ENCODE measurements at regions not wholly inside any gene's neighbourhood (a gene's known extent, or its start where the extent isn't known, plus 50 kb on each side); places are given as distances from the start of the nearest gene placed in this dataset.
"Not testable (repeated sequence)": the region's sequence is repeated elsewhere in the genome, so short reads cannot be mapped to it uniquely, and the experiment has no call there.

DNA sequence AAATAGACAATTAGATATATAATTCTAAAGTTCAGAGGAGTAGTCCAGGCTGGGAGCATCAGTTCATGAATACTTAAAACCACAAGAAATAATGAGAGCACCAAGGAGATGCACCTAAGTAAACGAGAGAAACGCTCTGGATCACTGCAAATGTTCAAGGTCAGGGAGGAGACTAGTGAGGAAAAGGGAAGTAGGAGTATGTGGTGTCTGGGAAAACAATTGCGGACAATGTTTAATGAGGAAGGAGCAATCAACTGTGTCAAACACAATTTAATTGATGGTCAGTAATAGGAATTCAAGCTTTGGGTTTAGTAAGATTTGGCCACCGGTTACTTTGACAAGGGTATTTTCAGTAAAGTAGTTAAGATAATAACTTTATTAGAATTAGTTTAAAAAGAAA lies 652.2 kb downstream of the DACH1 start:
- no peak for DNase-seq (ENCODE audit: low spot score)

DNA sequence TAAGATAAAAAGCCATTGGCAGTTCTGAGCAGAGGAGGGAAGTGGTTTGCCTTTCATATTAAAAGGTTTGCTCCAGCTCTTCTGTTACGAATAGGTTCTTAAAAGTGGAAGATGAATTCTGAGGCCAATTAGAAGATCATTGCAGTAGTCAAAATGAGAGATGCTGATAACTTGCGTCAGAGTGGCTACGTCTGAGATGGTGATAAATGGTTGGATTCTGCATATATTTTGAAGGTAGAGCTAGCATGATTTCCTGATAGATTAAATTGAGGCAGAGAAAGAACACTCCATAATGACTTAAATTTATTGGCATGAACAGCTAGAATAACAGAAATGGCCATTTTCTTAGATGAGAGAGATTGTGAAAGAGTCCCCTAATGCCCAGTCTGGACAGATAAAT lies 652.6 kb downstream of the DACH1 start:
- no peak for DNase-seq (ENCODE audit: low spot score)

DNA sequence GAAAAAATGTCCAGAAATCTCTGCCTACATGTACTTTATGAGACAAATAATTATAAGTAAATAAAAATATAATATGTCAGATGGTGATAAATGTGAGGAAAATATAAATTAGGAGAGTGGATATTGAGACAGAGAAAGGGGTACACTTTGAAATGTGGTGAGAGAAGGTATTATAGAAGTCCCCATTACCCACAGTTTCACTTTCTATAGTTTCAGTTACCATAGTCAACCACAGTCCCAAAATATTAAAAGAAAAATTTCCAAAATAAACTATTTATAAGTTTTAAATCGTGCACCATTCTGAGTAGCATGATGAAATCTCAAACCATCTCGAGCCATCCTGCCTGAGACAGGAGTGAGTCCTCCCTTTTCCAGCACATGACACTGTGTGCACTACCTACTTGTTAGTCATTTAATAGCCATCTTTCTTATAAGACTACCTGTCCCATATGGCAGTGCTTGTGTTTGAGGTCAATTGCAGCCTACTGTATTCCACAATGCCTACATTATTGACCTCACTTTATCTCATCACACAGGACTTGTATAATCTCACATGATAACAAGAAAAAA lies 653.7 kb downstream of the DACH1 start:
- DNase-seq (ENCODE audit: low spot score), result no peak

DNA sequence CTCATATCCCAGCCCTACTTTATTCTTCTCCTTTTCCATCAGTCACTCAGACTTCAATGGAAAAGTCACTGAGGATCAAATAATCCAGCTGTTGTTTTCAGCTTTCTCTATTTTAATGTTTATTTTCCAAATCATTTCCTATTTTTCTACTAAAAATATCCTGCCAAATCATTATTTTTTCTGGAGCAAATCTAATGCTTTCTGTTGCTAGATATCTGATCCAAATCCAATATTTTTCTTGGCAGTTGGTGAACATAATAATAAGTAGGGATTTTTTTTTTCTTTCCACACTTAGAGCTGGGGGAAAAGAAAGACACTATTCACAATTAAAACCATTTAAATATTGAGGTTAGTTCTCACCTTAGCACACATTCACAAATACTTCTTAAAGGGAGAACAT lies 656.1 kb downstream of the DACH1 start:
- DNase-seq (ENCODE audit: low spot score), result no peak

DNA sequence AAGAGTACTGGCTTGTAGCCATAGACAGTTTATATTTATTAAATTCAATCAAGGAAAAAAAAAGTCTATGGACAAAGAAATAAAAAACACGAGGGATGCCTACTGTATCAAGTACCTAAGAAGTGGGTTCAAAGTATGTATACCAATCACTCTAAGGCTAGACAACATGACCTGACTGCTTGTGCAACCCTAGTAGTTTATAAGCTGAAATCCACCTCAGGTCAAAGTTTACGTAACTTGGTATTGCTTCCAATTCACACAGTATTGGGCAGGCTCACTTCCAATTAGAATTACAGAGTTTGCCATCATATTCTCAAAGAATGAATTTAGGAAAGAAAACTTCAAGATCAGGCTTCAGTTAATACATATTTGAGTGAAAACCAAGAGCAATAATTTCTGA lies 657.8 kb downstream of the DACH1 start:
- no peak for DNase-seq (ENCODE audit: low spot score)

DNA sequence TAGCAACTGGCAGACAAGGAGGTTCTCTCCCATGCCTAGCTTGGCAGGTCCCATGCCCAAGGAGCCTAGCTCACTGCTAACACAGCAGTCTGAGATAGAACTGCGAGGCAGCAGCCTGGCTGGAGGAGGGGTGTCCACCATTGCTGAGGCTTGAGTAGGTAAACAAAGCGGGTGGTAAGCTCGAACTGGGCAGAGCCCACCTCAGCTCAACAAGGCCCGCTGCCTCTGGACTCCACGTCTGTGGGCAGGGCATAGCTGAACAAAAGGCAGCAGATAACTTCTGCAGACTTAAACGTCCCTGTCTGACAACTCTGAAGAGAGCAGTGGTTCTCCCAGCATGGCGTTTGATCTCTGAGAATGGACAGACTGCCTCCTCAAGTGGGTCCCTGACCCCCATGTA lies 682.4 kb downstream of the DACH1 start:
- DNase-seq (ENCODE audit: low spot score), result not testable (repeated sequence)

DNA sequence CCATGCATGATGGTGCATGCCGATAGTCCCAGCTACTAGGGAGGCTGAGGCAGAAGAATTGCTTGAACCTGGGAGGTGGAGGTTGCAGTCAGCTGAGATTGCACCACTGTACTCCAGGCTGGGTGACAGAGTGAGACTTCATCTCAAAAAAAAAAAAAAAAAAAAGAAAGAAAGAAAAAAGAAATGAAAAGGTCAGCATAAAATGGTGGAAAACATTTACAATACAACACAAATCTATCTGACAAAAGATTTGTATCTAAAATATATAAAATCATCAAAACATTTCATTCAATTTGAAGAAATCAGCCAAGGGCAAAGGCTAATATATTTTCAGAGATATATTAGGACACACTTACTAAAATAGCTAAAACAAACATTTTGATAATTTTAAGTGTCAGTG lies 683.7 kb downstream of the DACH1 start:
- not testable (repeated sequence) for DNase-seq (ENCODE audit: low spot score)

DNA sequence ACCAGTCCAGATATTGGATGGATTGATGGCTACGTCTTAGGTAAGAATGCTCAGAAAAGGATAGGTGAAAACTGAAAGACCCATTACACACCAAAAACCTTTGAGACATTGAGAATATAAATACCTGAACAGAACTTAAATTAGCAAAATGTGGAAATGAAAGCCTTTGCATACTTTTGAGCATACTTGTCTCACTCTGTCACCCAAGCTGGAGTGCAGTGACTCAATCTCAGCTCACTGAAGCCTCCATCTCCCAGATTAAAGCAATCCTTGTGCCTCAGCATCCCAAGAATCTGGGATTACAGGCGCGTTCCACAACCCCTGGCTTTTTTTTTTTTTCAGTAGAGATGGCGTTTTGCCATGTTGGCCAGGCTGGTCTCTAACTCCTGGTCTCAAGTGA lies 695.3 kb downstream of the DACH1 start:
- DNase-seq (ENCODE audit: low spot score), result no peak

DNA sequence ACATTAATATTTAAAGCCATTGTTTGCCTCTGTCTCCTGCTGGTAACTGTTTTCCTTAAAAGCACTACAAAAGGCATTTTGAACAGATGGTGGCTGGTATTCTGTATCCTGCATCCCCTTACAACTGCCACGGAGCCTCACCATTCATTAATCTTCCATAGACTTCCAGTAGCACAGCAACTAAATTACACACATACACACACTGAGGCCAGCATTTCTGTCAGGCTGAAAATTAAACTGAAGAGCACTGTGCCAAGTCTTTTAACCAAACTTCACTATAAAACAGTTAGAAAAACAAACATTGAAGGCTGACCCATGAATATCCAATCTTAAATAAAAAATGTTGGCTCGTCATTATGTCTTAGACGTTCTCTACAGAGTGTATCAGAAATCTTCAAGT lies 697.8 kb downstream of the DACH1 start:
- no peak for DNase-seq (ENCODE audit: low spot score)

DNA sequence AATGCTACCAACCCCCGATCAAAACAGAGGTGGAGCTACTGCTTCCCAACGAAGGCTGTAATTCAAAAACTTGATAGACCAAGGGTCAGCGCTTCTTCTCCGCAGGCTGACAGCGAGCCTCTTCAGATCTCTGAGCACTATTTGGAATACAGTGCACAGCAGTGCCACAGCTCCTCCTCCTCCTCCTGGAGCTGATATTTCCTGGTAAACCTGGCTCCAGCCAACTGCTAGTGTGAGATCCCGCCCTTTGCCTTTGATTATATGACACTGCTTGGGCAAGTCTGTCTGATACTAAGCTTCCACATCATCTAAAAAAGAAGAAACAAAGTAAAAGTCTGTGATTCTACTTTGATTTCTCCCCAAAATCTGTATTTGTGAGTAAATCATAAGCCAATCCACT lies 710.5 kb downstream of the DACH1 start:
- DNase-seq (ENCODE audit: low spot score), result no peak

DNA sequence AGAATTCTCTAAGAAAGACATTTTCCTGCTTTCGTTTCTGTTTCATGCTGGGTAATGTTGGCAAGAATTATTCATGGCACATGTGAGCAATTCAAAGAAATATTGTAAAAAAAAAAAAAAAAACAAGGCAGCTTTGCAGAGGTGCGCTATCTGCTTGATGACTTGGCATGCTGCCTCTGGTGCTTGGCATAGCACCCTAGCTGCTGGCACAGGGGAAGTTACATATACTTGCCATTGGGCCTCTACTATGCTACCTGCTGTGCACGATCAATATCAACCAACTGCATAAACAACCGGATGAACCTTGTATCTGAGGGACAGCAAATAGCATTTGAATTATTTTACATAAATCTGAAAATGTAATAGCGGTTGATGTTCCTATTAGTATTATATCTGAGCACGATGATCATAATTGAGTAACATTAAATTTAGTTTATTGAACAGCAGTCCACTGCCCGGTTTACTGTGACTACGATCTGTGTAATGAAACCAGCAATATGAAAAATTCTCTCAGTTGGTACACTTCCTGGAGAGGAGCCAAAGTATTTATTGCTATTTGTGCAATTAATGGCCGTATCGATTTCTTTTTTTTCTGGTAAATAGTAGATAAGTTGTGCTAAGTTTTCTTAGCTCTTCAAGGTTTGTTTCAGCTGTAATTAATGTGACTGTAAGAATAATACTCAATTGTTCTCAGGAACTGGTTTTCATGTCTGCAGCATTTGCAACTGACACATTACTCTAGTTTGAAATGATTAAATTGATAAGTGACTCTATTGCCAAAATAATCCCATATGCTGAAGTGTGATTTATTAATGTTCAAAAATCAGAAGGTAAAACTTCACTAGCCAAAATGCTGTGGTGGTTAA lies 717.3 kb downstream of the DACH1 start:
- no peak for DNase-seq (ENCODE audit: low spot score)

DNA sequence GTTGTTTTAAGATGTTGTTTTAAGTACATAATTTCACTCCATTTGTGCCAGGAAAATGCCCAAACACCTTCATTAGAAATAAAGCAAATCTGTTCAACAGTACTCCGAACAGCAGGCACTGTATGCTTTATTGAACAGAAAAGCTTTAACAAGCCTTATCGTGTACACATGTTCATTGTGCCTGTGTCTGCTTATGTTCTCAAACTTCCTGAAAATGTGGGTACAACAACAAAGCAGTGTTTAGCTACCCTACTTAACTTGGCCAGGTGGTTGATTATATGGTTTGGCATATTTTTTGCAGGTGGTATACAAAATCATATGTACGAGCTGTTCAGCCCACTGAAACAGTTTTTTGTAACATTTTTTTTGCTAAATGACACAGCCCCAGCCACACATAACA lies 718.0 kb downstream of the DACH1 start:
- DNase-seq (ENCODE audit: low spot score), result no peak

DNA sequence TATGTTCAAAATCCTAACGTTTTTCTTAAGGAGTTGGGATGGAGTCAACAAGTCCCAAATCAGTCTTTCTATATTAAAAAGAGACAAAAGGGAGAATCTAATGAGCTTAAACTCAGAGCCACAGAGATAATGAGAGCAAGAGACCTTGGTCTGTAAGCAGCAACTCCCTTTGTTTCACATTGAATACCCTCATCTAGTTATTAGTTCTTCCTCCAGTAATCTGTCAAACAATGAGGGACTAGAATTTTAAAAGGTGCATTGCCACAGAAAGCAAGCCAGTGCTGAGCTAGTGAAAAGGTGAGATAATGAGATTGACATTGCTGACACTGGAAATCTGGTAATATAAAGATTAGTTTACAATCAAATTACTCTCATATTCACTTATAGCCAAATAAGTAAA lies 718.6 kb downstream of the DACH1 start:
- no peak for DNase-seq (ENCODE audit: low spot score)

DNA sequence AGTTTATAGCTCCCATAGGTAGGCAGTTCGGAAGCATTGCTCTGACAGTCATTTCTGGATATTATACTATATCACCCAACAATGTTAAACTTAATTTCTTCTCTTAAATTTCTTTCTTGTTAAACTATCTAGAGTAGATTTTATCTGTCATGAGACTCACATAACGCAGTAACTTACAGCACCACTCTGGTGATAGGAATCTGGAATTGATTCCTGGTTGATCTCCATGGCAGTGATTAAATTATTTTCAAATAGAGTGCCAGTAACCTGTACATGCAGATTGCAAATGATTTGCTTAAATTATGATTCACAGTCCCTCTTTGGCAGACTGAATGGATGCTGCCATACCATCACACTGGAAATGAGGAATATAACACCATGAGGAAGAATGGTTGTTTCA lies 722.1 kb downstream of the DACH1 start:
- DNase-seq (ENCODE audit: low spot score), result no peak

DNA sequence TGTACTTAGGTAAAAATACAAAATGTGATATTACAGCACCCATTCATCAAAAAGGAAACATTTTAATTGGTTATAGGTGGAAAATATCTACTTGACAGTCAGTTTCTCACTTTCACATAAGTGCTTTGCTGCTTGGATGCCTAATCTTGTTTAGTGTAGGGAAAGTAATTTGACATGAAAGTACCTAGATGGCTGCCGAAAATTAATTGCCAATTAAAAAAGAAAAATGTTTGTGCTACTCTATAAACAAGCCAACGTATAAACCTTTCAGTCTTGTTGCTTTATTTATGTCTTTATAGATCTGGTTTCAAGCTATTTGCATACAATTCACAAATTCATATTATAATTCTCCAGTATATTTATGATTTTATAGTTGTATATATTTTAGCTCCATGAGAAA lies 729.9 kb downstream of the DACH1 start:
- DNase-seq (ENCODE audit: low spot score), result no peak

DNA sequence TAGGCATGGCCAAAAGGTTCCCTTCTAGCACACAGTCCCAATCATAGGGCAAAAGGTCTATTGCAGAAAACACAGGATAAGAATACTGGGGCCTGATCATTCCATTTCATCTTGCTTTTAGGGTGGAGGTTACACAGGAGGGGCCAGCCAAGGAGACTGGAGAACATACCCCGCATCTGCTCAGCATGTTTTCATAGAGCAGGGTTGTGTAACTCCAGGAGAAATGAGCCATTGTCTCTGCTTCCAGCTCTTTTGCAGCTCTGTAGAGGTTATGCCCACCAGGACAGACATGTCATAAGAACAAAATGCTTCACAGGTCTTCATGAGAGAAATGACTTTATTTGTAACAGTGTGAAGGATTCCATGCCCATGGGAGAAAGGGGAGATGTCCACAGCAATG lies 742.8 kb downstream of the DACH1 start:
- no peak for DNase-seq (ENCODE audit: low spot score)

DNA sequence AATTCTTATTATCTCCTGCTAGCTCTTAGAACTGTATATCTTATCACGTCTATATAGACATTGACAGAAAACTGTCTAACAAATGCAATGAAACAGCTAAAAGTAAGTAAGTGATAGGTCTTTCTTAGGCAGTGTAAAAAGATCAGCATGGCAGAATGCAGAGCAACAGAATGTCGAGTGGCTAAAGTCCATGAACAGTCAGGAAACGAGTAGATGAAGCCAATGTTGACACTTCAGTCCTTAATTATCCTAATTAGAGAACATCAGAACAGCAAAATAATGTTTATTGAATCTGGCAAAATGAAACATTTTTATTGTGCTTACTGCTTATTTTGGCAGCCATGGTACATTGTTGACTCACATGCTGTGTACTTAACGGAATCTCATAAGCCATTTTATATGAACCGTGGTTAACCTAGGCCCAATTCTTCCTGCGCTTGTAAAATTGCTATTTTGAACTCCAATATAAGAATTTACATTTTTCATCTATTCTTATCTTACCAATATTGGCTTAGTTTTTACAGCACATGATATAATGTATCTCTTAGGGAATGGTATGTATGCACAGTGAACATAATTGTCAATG lies 748.1 kb downstream of the DACH1 start:
- no peak for DNase-seq (ENCODE audit: low spot score)

DNA sequence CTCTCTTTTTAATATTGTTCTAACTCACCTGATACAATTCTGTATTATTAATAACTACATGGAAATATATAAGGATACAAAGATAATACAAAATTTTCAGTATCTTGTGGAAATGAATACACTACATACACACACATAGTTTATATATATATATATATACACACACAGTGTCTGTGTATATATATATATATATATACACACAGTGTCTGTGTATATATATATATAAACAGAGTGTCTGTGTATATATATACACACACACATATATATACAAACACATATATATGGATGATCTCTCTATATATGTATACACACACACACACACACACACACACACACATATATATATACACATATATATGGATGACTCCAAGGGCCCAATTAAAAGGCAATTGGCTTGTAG lies 749.1 kb downstream of the DACH1 start:
- DNase-seq (ENCODE audit: low spot score), result no peak

DNA sequence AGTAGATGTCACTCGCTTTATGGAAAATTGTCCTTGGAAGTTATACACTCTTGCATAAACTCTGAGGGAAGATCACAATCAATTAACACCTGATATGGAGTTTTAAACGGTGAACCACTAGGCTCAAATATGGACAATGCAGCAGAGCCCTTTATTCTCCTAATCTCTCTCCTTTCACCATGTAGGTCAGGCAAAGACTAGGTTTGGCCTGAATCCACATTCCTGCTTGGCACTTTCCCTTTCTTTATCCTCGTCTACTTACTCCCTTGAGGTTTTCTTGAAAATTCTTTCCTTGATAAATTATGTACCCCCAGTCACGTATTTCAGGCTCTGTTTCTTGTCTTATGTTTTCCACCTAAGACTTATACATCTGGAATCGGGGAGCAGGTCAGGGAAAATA lies 751.7 kb downstream of the DACH1 start:
- DNase-seq (ENCODE audit: low spot score), result no peak

DNA sequence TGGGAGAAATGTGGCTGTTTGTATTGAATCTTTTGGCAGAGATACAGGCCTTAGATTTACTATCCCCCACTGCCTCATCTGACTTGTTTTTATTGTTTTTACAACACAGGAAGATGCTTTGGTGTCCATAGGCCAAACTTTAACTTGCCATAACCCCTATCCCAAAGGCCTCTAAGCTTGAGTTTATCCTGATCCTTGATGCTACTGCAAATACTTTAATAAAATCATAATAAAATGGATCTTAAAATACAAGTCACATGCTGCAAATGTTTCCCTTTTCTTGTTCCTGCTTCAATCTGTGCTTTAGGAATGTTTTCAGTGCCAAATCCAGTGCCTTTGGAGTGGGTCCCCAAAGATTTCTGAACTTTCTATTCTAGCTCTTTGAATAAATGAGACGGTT lies 770.6 kb downstream of the DACH1 start:
- DNase-seq (ENCODE audit: low spot score), result no peak

DNA sequence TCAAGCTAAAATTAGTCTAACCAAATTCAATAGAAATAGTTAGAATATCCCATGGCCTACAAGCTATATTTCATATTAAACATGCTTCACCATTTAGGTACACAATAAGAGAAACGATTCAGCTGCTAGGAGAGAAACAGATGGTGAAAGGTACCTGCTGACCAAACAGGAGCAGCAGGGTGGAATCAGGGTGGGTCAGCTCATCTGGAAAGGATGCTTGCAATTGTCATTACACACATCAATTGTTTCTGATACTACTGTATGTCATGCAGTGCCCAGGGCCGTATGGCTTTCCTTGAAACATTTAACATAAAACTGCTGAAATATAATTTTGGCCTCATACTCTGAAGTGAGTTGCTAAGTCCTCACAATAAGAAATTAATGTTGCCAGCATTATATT lies 776.0 kb downstream of the DACH1 start:
- DNase-seq (ENCODE audit: low spot score), result no peak

DNA sequence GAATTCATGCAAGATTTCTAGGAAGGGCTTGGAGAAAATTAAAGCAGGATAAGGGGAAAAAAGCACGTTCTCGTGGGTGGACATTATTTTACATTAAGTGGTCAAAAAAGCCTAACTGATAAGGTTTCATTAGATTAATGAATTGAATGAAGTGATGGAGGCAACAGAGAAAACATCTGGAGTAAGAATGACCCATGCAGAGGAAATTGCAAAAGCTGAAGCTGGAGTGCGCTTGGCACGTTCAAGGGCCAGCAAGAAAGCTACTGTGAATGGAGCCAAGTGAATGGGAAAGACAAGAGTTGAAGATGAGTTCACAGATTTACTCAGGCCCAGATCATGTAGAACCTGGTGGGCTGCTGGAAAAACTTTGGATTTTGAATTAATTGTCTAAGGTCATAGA lies 777.9 kb downstream of the DACH1 start:
- DNase-seq (ENCODE audit: low spot score), result no peak

DNA sequence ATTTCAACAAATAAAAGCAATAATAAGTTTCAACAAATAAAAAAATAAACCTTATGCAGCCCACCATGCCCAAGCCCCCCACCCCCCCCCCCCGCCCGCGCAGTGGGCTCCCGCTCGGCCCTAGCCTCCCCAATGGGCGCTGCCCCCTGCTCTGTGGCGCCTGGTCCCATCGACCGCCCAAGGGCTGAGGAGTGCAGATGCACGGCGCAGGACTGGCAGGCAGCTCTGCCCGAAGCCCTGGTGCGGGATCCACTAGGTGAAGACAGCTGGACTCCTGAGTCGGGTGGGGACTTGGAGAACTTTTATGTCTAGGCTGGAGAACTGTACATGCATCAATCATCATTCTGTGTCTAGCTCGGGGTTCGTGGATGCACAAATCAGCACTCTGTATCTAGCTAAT lies 779.6 kb downstream of the DACH1 start:
- no peak for DNase-seq (ENCODE audit: low spot score)

DNA sequence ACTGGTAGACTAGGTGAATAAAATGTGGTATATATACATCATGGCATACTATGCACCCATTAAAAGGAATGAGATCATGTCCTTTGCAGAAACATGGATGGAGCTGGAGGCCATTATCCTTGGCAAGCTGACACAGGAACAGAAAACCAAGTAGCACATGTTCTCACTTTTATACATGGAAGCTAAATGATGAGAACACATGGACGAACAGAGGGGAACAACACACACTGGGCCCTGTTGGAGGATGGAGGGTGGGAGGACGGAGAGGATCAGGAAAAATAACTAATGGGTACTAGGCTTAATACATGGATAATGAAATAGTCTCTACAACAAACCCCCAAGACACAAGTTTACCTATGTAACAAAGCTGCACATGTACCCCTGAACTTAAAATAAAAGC lies 780.0 kb downstream of the DACH1 start:
- no peak for DNase-seq (ENCODE audit: low spot score)

All from kidney capillary endothelial cell (primary cell).